A549 (cell line): ENCODE measurements at regions not wholly inside any gene's neighbourhood (a gene's known extent, or its start where the extent isn't known, plus 50 kb on each side); places are given as distances from the start of the nearest gene placed in this dataset.

ENCODE experiments used
- CBX2 ChIP-seq: fragments of 200-600 bp; sonication (generic); IDR thresholded peaks from 2 replicates; pipeline ENCODE4 v1.6.1; 2016; ENCODE audit warnings: low read depth, mild to moderate bottlenecking, borderline replicate concordance
- CEBPB ChIP-seq, 2 experiments: fragments of >200 bp in 1 of 2; sonication (Bioruptor Twin) in 1 of 2; formaldehyde crosslinking in 1 of 2; IDR thresholded peaks; 2 replicates each; pipeline ENCODE4 v1.6.1; 2012 to 2016
- JUN ChIP-seq, 2 experiments: fragments of >200 bp; sonication (Bioruptor Twin); formaldehyde crosslinking; IDR thresholded peaks; 2 replicates in 1 of 2; 3 replicates in 1 of 2; pipeline ENCODE4 v1.6.1; 2016 to 2017
- KDM5A ChIP-seq: fragments of 200-600 bp; sonication (generic); IDR thresholded peaks from 2 replicates; pipeline ENCODE4 v1.6.1; 2016; ENCODE audit warnings: antibody characterized with exemption, mild to moderate bottlenecking
- MYC ChIP-seq: IDR thresholded peaks from 2 replicates; pipeline ENCODE4 v1.6.1; 2012; ENCODE audit warnings: mild to moderate bottlenecking, inconsistent platforms, low read length, improper control_type of control experiment, borderline replicate concordance
- TF ChIP-seq, protein P1 (sequence below): fragments of >200 bp; sonication (Bioruptor Twin); formaldehyde crosslinking; IDR thresholded peaks from 3 replicates; pipeline ENCODE4 v1.5.1; 2016

- TF ChIP-seq MYC (no peak), KDM5A (no peak), JUN (IDR thresholded peaks at IDR 0.05) (no peak), CBX2 (no peak), CEBPB (IDR thresholded peaks at IDR 0.05) (no peak)
- TF ChIP-seq, protein P1, sequence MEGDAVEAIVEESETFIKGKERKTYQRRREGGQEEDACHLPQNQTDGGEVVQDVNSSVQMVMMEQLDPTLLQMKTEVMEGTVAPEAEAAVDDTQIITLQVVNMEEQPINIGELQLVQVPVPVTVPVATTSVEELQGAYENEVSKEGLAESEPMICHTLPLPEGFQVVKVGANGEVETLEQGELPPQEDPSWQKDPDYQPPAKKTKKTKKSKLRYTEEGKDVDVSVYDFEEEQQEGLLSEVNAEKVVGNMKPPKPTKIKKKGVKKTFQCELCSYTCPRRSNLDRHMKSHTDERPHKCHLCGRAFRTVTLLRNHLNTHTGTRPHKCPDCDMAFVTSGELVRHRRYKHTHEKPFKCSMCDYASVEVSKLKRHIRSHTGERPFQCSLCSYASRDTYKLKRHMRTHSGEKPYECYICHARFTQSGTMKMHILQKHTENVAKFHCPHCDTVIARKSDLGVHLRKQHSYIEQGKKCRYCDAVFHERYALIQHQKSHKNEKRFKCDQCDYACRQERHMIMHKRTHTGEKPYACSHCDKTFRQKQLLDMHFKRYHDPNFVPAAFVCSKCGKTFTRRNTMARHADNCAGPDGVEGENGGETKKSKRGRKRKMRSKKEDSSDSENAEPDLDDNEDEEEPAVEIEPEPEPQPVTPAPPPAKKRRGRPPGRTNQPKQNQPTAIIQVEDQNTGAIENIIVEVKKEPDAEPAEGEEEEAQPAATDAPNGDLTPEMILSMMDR = no peak
Measured at GRCh38 chr13:107441279-107441678, 774.1 kb downstream of the LIG4 start.
